HG03520 (cell line): ENCODE measurements at regions not wholly inside any gene's neighbourhood (a gene's known extent, or its start where the extent isn't known, plus 50 kb on each side); places are given as distances from the start of the nearest gene placed in this dataset.
"Not testable (repeated sequence)": the region's sequence is repeated elsewhere in the genome, so short reads cannot be mapped to it uniquely, and the experiment has no call there.

ENCODE experiments used
- ATAC-seq: cut with Tn5 transposase; IDR thresholded peaks from one replicate; pipeline ENCODE4 v1.9.1; 2021; ENCODE audit warnings: mild to moderate bottlenecking, moderate library complexity; ENCODE audit not compliant: unreplicated experiment

GRCh38 chrX:87236830-87237440, 280.7 kb upstream of the KLHL4 start:
- ATAC-seq: no peak

DNA sequence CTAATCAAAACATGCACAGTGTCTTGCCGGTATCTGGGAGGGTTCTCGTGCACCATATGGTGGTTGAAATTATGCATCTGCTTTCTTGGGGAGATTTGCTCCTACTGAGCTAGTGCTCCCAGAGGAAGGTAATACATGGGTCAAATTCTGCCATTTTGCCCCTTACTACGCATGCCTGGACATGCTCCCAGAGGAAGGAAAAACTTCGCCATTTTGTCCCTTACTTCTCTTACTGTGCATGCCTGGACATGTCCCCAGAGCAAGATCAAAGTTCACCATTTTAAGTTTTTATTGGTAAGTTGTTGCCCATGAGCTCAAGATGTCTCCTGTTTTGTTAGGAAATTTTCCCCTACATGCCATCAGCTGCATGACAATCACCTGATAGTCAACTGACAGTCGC, 252.1 kb upstream of the KLHL4 start:
- ATAC-seq: no peak

GRCh38 chrX:87272491-87272890, 245.1 kb upstream of the KLHL4 start:
- ATAC-seq: no peak

DNA sequence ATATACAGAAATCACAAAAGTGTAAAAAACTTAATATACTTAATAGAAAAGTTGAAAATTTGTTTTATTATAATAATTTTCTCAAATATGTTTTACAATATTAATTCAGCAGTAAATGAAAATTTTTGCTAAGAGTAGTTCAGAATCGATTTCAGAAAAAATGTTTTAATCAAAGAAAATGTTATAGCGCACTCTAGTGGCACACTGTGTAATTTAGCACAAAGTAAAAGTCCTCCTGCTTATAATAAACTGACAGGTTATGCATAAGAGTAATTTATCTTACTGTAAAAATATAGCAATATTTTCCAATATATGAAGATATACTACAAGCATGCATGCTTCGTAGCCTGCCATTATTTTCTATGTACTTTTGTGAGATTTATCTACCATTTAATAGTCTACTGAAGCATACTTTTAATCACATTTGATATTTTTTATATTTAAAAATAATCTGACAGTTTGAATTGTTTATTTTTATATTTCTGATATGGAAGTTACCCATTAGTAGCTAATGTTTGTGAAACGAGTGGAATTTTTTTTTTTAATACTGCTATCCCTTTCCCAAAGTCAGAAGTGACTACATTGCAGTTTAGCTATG, 217.9 kb upstream of the KLHL4 start:
- ATAC-seq: no peak

GRCh38 chrX:87310780-87311179, 206.8 kb upstream of the KLHL4 start:
- ATAC-seq: no peak

GRCh38 chrX:87327267-87327666, 190.3 kb upstream of the KLHL4 start:
- no peak for ATAC-seq

GRCh38 chrX:87337267-87337666, 180.3 kb upstream of the KLHL4 start:
- ATAC-seq: no peak

- ATAC-seq: peak; percentile 69
Measured at GRCh38 chrX:87338510-87338909, 179.1 kb upstream of the KLHL4 start.

DNA sequence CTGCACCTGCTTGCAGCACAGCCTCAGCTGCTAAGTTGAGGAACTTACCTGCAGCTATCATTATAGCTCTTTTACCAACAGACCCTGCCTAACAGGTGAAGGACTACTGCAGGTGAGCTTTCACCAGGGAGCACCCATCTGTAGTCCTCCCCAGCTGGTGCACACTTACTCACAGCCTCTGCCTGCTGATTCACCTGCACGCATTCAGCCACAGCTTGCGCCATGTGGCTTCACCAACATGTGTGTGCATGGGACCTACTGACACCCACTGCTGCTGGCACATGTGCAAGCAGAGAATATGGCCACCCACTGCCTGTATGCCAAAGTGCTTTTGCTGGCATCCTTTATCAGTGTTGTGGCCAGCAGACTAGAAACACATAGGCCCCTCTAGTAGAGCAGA, 146.7 kb upstream of the KLHL4 start:
- ATAC-seq: no peak

DNA sequence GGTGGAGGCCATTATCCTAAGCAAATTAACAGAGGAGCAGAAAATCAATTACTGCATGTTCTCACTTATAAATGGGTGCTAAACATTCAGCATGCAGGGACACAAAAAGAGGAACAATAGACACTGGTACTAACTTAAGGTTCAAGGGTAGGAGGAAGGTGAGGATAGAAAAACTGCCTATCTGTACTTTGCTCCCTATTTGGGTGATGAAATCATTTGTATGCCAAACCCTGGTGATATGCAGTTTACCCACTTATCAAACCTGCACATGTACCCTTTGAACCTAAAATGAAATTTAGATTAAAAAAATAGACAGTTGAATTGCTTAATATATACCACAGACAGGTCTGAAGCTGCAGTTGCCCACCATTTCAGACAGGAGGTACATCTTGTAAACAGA, 143.3 kb upstream of the KLHL4 start:
- no peak for ATAC-seq

DNA sequence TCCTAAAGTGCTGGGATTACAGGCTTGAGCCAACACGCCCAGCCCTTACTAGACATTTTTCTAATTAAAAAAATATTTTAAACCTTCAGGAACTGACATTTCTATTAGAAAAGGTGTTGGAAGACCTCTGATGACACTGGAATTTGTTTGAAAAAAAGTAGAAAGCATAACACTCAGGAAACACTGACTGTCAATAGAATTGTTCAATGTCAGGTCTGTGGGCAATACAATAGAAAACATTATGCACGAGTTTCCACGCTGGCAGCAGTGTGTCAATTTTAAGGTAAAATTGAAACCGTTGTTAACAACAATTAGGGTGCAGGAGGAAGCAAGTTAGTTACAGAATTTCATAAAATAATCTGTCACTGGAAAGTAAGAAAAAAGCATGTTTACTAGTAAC, 140.7 kb upstream of the KLHL4 start:
- ATAC-seq: no peak

GRCh38 chrX:87388381-87388780, 129.2 kb upstream of the KLHL4 start:
- ATAC-seq: no peak

DNA sequence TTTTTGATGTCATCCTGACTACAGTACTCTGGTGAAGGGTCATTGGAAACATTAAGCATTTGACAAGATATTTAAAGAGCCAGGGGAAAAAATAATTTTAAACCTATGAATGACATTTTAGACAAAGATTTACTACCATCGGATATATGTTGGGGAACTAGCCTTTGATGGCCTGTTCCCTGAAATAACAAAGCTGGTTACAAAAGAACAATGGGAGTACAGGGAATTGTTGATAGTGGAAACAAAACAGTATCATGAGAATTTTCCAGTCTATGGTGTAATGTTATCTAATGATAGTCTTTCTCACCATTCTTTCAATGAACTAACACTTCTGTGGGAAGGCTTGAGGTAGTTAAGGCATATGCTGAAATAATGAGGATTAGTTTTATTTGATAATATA, 125.9 kb upstream of the KLHL4 start:
- ATAC-seq: no peak

GRCh38 chrX:87392369-87392768, 125.2 kb upstream of the KLHL4 start:
- no peak for ATAC-seq

DNA sequence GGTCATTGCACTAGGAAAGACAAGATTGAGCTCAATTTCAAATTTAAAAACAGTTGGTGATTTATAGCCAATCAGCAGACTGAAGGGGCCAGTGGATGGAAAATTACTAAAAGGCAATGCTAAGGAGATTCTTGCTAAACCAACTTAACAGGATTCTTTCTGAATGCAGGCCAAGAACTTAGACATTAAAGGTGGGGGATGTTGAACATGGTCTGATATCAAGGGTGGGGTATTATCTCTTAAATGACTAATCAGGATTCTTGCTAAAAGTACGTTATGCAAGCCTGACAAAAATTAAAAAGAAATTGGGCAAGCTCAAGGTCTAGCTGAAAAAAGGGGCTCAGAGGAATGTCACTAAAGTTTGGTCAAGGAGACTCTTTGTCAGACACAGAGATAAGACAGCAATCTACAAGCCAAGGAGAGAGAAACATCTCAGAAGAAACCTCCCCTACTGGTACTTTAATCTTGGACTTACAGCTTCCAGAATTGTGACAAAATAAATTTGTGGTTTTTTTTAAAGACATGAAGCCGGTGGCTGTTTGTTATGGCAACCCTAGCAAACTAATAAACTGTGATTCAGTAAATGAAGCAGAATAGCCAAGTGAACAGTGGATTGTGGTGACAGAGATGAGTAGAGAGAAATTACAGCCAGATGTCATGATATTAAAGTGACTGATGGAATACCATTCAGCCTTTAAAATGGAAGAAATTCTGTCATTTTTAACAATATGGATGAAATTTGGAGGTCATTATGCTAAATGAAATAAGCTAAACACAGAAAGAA, 120.3 kb upstream of the KLHL4 start:
- ATAC-seq: no peak

DNA sequence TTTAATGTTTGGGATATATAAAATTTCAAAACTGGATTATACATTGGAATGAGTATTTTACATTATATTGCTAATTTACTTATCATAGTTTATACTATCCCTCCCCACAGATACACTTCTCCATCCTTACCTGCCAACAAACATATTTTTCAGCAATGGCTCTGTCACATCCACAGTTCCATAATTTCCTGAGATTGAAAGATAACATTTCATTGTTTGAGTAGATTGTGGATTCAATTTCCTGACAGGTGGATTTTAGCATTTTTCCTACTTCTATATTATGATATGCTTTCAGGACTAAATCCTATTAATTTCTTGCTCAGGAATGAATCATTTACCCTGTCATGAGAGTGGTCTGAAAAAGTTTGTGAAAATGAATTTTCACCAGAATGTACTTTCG, 115.3 kb upstream of the KLHL4 start:
- no peak for ATAC-seq

- ATAC-seq: no peak
Measured at GRCh38 chrX:87403551-87403950, 114.1 kb upstream of the KLHL4 start.

- ATAC-seq: no peak
Measured at GRCh38 chrX:87409113-87409841, 108.3 kb upstream of the KLHL4 start.

GRCh38 chrX:87425618-87426017, 92.0 kb upstream of the KLHL4 start:
- ATAC-seq: no peak

- ATAC-seq: no peak
Measured at GRCh38 chrX:87434618-87435017, 83.0 kb upstream of the KLHL4 start.

GRCh38 chrX:87448613-87449012, 69.0 kb upstream of the KLHL4 start:
- ATAC-seq: not testable (repeated sequence)

DNA sequence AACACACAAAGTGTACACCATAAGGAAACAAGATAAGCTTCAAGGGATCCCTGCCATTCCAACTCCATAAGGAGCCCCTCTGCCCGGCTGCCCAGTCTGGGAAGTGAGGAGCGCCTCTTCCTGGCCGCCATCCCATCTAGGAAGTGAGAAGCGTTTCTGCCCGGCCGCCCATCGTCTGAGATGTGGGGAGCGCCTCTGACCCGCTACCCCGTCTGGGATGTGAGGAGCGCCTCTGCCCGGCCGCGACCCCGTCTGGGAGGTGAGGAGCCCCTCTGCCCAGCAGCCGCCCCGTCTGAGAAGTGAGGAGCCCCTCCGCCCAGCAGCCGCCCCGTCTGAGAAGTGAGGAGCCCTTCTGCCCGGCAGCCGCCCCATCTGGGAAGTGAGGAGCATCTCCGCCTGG, 51.8 kb upstream of the KLHL4 start:
- ATAC-seq: not testable (repeated sequence)
